ENCODE measurements at regions not wholly inside any gene's neighbourhood (a gene's known extent, or its start where the extent isn't known, plus 50 kb on each side); places are given as distances from the start of the nearest gene placed in this dataset.
"Not testable (repeated sequence)": the region's sequence is repeated elsewhere in the genome, so short reads cannot be mapped to it uniquely, and the experiment has no call there.

DNA sequence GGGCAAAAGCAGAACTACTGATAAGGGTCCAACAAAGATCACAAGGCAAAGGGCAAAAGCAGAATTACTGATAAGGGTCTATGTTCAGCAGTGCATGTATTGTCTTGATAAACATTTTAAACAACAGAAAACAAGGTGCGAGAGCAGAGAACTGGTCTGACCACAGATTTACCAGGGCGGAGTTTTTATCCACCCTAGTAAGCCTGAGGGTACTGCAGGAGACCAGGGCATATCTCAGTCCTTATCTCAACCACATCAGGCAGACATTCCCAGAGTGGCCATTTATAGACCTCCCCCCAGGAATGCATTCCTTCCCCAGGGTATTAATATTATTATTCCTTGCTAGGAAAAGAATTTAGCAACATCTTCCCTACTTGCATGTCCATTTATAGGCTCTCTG is 138.2 kb upstream of the EDNRB start:
- DNase-seq: not testable (repeated sequence)

DNA sequence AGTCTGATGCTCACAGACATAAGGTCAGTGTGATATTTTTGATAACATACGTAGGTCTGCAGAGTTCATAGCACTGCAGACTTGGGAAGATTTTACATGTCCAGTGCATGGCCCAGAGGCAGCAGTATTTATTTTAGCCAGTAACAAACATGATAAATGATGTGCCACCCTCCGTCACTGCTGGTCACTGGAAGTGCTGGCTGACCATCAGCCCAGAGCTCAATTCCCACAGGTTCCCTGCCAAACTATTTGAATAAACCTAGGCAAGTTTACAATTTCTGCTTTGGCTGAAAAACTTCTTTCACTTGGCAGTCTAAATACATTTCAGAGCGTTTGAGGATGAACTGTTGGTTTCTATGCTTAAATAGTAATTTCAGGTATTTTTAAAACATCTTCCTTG is 135.5 kb upstream of the EDNRB start:
- no peak for DNase-seq

DNA sequence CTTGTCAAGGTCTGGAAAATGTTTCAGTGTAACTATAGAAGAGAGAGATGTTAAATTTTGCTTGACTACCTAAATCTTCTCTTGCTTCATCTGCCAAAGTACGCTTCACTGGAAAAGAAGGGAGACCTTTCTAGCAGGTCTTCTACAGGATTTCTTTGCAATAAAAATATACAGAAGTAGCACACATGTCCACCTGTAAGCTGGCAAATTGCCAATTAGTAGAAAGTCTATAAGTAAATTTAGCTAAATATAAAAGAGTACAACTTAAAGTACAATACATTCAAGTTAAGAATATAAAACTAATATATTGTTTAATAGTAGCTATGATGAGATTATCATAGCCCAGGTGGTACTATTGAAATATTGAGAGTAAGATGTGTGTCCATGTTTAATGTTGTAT is 128.5 kb upstream of the EDNRB start:
- DNase-seq: no peak

DNA sequence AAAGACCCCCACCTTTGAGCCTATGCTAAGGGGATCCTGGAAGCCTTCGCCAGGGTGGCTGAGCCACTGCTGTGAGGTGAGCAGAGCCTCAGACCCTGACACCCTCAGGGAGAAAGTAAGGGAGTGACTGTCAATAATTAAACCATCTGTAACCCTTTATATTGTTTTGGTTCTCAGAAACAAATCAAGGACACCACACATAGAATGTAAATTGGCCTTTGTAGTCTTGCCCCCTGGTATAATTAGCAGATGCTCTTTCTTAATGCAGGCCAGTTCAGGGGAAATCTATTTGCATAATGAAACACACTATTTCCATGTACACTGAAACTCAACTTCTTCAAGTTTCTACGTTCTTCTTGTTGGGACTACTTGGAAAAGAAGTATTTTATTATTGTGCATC is 127.7 kb upstream of the EDNRB start:
- DNase-seq: no peak

DNA sequence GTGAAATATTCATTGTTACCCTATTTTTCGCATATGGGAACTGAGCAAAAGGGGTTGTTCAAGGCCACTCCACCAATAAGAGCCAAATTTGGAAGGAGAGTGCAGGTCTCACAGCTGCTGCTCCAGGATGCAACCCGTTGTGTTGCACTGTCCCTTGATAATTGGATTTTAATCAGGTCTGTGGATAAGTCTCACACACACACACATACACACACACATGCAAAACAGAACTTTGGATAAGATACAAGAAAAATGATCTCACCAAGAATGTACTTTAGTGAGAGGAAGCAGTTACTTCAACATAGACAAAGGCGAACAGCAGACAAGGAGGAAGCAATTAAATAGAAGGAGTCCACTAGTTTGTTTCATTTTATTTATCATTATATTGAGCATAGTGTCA is 127.3 kb upstream of the EDNRB start:
- DNase-seq: no peak

DNA sequence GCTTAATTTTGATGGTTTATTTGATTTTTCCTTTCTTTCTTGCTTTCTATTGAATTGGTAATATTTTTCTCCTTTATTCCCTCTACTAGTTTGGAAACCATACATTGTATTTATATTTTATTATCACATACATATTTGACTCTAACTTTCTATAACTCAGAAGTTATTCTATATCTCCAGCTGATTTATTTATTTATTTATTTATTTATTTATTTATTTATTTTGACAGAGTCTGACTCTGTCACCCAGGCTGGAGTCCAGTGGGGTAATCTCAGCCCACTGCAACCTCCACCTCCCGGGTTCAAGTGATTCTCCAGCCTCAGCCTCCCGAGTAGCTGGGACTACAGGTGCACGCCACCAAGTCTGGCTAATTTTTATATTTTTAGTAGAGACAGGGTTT is 122.7 kb upstream of the EDNRB start:
- not testable (repeated sequence) for DNase-seq

DNA sequence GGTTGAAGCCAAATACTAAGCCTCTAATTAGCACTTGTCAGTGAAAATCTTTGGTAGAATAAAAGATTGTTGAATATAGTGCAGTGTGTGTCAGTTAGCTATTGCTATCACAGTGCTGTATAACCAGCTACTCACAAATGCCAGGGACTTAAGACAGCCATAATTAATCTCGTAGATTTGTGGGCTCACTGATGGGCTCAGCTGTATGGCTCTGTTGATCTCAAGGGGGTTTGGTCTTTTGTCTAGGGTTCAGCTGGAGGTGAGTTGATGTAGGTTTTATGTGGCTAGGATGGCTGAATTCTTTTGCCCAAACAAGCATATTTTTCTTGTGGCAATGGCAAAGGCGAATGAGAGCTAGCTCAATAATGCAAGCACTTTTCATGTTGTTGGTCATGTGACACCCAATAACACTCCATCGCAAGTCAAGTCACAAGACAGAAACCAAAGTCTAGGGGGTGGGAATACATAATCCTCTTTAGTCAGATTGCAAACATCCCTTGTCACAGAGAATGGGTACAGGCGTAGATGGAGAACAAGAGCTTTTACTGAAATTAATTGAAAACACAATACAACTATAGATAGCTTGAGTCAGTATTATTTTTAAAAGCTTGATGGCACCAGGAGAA is 121.7 kb upstream of the EDNRB start:
- DNase-seq: no peak

DNA sequence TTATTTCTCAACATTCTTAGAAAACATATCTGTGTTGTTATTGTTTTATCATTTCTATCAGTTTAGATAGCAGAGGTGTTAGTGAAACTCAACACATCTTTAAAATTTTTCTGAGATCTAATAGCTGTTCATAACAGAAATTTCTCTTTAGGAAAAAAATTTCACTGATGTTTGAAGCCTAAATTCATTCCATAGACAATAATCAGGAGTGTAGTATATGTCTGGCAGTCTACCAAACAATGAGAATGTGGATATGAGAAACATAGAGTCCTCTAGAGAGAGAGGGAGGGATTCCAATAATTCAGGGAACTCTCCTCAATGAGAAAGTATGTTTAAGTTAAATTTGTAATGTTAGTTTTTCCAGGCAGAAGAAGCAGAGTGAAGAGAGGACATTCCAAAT is 118.2 kb upstream of the EDNRB start:
- DNase-seq: no peak

DNA sequence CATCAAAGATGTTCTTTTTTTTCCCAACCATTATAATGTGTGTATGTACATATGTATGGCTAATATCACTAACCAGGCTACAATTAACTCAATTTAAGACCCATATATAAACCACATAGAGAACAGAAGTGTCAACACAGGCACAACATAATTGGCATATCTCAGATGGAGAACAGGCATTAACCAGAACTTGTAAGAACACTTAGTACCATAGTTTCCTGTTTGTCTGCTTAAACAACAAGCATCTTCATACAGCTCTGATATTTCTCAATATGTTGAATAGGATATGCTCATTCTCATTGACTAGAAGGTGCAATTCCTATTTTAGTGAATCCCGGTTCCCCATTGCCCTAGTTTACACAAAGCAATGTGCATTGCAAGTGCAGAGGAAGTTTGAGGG is 116.9 kb upstream of the EDNRB start:
- no peak for DNase-seq

DNA sequence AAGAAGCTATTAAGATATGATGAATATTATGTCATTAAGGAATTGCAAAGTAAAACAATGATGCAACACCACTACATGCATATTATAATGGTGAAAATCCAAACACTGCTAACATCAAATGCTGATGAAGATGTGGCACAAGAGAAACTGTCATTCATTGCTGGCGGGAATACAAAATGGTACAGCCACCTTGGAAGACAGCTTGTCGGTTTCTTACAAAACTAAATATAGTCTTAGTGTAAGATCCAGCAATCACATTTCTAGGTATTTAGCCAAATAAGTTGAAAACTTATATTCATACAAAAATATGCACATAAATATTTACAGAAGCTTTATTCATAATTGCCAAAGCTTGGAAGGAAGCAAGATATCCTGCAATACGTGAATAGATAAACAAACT is 114.9 kb upstream of the EDNRB start:
- DNase-seq: no peak

DNA sequence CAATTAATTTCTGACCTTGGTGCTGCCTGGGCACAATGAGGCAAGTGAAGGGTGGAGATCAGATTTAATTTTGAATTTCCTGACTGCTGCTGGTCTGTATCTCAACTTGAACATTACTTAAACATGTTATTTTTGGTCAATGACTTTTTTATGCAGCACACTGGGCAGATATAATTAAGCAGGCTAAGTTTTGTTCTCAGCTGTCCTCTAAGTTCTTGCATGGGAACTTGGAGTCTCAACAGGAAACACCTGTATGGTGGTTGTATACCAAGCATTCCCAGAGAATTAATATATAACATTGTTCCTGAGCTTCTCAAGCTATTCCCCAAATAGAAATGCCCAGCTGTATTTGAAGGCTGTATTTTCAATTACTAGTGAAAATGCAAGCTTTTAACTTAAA is 113.5 kb upstream of the EDNRB start:
- DNase-seq: no peak

DNA sequence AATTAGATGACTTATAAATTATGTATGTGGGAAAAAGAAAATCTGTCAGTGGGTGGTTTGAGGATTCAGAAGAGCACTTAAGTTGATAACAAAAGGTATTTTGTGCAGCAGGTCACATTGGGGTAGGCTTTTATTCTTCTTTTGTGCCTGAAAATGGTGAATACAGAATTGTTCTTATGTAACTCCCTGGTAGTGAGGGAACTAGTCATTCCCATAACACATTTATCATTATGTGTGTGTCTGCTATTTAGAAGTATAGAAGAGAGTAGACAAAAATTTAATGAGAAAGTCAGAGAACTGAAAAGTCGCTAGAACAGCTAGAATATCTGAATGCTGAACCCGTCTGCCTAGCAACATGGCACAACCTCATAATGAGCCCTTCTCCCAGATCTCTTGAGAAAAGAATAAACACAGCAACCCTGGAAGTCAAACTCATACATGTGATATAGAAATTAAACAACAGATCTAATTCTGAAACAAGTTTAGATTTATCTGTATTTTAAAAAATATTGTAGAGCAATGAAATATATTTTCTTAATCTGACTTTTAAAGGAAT is 111.8 kb upstream of the EDNRB start:
- no peak for DNase-seq

DNA sequence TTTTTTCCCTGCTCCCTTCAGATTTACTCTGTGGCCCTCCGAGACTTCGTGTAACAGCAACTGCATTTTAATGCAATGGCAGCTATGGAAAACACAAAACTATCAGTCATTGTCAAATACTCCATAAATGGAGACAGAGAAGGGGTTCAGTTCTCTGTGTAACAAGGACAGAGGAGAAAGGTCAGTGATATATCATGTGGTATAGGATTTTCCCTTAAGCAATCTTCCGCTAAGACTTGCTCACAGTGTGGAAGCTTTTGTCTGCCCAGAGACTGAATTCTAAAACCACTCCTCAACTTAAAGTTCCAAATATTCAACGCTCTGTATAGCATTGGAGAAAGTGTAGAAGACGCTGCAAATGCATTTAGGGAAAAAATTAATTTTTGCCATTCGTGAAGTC is 111.3 kb upstream of the EDNRB start:
- no peak for DNase-seq

DNA sequence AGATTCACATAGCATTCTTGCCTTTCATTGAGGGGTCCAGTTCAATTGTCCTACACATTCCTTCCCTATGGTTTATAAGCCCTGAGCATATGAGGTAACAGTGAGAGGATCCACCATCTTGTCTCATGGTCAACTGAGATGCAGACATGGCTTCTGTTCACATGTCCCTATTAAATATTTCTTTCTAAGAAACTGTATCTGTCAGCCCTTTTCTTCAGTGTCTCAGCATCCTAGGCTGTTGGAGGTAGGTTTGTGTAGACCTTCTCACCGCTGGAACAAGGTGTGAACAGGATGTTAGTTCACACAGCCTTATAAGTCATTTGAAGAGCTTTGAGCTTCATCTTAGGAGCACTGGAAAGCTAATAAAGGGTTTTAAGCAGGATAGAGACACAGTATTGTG is 110.3 kb upstream of the EDNRB start:
- no peak for DNase-seq

DNA sequence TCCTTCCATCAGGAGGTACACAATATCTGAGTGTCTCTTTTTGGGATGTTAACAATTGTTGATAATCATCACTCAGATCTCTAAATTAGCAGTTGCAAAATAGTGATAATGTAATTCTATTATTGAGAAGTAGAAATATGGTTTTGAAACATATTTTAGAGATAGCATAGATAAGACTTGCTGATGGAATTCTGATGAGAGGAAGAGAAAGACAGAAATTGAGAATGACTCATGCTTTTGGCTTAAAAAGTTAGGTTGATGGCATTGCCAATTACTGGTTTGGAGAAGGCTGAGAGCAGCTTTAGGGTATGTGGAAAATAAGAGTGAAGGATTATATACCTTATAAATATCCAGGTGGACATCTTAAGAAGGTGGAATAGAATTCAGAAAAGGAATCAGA is 106.4 kb upstream of the EDNRB start:
- DNase-seq: no peak

DNA sequence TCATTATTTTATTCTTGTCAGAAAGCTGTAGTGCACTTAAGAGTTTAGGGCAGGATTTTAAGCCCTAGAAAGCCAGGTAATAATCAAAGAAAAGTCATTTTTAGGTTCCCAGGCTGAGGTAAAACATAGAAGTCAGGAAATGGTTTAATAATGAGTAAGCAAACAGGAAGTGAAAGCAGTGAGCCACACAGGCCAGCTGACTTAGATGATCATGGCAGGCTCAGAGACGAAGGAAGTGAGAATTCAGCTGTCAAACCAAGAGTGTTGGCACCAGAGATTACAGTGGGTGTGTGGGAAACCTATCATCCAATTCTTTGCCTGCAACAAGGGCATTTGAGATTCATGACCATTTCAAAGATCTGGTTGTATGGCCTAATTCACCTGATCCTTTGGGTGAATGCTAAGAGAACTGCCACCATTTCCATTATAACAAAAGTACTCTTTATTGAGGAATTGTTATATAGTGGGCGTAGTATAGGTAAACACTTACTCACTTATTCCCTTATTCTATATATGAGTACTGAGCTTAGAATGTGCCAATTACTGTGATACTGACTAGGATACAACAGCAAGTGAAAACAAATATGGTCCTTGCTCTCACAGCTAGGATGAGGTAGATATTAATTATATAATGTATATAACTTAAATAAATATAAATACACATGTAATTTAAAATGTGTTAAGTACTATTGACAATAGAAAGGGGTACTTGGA is 103.7 kb upstream of the EDNRB start:
- peak; percentile 32 for DNase-seq

DNA sequence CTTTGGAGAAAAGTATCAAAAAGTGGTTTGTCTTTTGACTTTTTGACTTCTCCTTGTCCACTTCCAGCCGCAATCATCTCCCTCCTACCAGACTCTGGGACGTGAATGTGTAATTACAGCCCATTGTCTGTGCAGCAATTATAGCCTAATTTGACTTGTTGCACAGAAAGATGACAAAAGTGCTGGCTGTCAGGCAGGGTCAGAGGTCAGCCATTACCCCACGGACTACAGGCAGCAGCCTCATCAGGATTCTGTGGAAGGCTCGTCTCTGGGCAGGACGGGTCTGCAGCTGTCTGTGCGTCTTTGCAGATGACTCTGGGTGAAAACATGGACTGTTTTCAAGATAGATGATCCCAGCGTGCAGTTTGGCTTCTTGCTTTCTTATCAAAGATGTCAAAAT is 102.2 kb upstream of the EDNRB start:
- no peak for DNase-seq

DNA sequence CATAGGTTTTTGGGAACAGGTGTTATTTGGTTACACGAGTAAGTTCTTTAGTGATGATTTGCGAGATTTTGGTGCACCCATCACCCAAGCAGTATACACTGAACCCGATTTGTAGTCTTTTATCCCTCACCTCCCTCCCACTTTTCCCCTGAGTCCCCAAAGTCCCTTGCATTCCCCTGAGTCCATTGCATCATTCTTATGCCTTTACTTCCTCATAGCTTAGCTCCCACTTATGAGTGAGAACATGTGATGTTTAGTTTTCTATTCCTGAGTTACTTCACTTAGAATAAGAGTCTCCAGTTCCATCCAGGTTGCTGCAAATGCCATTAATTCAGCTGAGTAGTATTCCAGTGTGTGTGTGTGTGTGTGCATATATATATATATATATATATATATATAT is 97.2 kb upstream of the EDNRB start:
- no peak for DNase-seq

DNA sequence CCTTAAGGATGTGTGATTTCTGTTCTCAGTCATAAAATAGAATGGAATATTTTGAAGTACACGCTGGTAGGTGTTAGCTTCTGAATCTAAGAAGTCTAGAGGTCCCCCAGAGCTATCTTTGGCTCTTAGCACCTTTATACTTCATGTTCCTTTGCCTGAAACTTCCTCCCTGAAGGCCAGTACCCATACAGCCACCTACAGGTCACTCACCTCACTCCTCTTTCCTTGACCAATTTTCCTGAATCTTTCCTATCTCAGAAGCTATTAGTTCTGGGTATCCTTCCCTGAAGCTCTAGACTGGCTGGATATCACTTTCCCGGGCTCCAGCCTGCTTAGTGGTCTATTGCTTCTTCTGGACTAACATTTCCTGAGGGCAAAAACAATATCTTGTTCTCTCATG is 93.4 kb upstream of the EDNRB start:
- DNase-seq: no peak

DNA sequence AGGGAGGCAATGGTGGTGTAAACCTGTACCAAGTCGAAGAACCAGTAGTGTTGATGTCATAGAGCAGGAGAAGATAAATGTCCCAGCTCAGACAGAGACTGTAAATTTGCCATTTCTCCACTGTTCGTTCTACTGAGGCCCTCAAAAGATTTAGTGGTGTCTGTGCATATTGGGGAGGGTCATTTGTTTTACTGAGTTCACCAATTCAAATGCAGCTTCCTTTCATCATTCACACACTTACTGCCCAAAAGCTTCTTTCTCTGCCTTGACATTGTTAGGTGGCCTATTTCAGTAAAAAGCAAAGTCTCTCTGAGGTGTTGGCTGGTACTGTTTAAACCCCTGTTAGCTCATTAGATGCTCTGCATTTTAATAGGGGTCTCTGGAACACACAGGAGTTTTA is 86.2 kb upstream of the EDNRB start:
- no peak for DNase-seq

DNA sequence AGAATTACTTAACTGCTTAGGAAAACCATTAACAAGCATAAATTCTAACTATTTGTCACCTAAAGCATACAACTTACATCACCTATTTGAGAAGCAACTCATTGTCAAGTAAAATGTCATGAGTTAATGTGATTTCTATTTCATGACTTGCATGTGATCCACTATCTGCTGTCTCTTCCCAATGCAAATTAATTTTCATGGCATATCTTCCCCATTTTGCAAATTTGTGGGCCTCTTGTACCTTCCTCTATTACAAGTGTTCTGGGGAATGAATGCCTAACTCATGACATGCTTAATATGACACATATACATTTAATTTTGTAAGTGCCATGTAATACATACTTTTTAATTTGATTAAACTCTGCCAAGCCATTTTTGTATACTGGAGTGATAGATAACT is 81.1 kb upstream of the EDNRB start:
- no peak for DNase-seq

DNA sequence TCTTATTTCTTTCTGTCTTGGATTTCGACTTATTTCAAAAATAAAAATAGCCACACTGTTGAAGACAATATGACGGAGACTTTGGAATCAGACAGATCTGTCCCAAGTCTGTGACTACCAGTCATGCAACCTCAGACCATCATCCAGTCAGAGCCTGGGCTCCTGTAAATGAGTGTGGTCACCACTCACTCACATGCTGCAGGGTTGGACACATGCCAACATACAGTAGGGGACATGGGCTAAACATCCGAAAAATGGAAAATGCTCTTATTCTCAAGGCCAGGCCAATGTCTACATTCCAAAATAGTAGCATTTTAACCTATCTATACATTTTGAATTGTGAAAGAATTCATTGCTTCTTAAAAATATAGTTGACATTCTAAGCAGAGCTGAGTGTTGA is 75.5 kb upstream of the EDNRB start:
- DNase-seq: no peak

DNA sequence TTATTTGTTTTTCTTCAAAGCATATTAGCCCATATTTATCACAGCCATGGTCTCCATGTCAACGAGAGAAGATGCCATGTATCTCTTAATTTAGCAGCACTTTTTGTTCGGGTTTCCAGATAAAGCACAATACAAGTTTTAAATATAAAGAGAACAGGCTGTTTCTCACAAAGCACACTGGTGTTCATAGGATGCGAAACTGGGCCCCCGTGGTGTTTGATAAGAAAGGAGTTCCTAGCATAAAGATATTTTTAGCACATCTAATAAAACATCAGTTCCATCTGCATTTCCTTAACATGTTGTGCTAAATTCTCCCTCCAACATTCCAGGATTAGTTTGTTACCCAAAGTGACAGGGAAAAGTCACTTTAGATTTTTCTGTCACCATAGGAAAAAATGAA is 72.4 kb upstream of the EDNRB start:
- DNase-seq: no peak

DNA sequence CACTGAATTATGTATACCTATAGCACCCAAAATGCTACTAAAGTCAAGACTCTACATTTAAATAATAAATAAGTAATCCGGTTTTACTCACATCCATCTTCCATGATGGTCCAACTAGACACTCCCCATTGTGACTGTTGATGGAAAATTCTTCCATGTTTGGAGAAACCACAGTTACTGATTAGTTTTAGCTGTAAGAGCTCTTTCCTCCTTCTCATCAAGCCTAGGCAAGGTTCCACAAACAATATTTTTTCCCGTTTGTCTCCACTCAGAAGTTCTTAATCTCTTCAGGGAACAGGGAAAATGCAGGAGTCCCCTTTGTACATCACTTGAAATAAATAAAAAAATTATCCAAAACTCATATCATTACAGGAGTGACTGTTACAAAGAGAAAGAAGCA is 70.7 kb upstream of the EDNRB start:
- DNase-seq: no peak

DNA sequence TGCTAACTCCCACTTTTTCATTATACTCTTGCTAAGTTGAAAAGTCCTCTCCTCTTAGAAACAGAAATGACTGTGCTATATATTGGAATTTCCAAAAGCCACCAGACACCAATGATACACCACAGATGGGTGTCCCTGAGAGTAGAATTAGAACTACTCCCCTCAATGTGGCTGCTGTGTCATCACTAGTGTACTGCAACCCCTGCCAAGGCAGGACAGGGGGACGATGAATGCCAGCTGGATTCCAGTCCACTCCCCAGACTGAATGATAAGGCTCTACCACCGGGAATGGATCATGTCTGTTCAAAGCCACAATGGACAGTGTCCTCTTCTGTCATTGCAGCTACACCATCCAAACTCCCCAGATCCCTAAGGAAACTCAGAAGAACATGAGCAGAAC is 69.7 kb upstream of the EDNRB start:
- DNase-seq: no peak
